HG03460 (cell line): ENCODE measurements at regions not wholly inside any gene's neighbourhood (a gene's known extent, or its start where the extent isn't known, plus 50 kb on each side); places are given as distances from the start of the nearest gene placed in this dataset.

Experiments used
- ATAC-seq: cut with Tn5 transposase; IDR thresholded peaks from one replicate; pipeline ENCODE4 v1.9.1; 2021; ENCODE audit not compliant: unreplicated experiment

- ATAC-seq = no peak
Measured at GRCh38 chr1:56320464-56321149, 258.8 kb downstream of the PLPP3 start.

GRCh38 chr1:56317722-56318121 is 261.6 kb downstream of the PLPP3 start:
- no peak for ATAC-seq

- ATAC-seq = no peak
Measured at GRCh38 chr1:56315293-56315942, 263.9 kb downstream of the PLPP3 start.

GRCh38 chr1:56313560-56313959 is 265.8 kb downstream of the PLPP3 start:
- no peak for ATAC-seq

GRCh38 chr1:56311766-56312165 is 267.6 kb downstream of the PLPP3 start:
- ATAC-seq = no peak

GRCh38 chr1:56310945-56311344 is 268.4 kb downstream of the PLPP3 start:
- no peak for ATAC-seq

GRCh38 chr1:56309065-56309464 is 270.3 kb downstream of the PLPP3 start:
- ATAC-seq = no peak

- no peak for ATAC-seq
Measured at GRCh38 chr1:56304975-56305374, 274.4 kb downstream of the PLPP3 start.

- ATAC-seq = no peak
Measured at GRCh38 chr1:56303805-56304204, 275.6 kb downstream of the PLPP3 start.

GRCh38 chr1:56302878-56303277 is 276.5 kb downstream of the PLPP3 start:
- no peak for ATAC-seq

GRCh38 chr1:56301791-56302190 is 277.6 kb downstream of the PLPP3 start:
- no peak for ATAC-seq

GRCh38 chr1:56300836-56301235 is 278.5 kb downstream of the PLPP3 start:
- ATAC-seq = no peak

GRCh38 chr1:56298866-56299265 is 280.5 kb downstream of the PLPP3 start:
- no peak for ATAC-seq

- no peak for ATAC-seq
Measured at GRCh38 chr1:56297904-56298303, 281.5 kb downstream of the PLPP3 start.

- ATAC-seq = no peak
Measured at GRCh38 chr1:56297208-56297607, 282.2 kb downstream of the PLPP3 start.

- no peak for ATAC-seq
Measured at GRCh38 chr1:56295949-56296929, 283.1 kb downstream of the PLPP3 start.

- no peak for ATAC-seq
Measured at GRCh38 chr1:56291374-56291919, 287.9 kb downstream of the PLPP3 start.

- ATAC-seq = no peak
Measured at GRCh38 chr1:56289260-56289659, 290.1 kb downstream of the PLPP3 start.

GRCh38 chr1:56287721-56288120 is 291.6 kb downstream of the PLPP3 start:
- ATAC-seq = no peak

GRCh38 chr1:56286956-56287355 is 292.4 kb downstream of the PLPP3 start:
- ATAC-seq = no peak

GRCh38 chr1:56286506-56286905 is 292.9 kb downstream of the PLPP3 start:
- ATAC-seq = no peak
